A549 (cell line): ENCODE measurements at regions not wholly inside any gene's neighbourhood (a gene's known extent, or its start where the extent isn't known, plus 50 kb on each side); places are given as distances from the start of the nearest gene placed in this dataset.

Source experiments
- ATAC-seq, 2 experiments: fragments of 200-7000 bp in 1 of 2; fragments of >200 bp in 1 of 2; cut with Nextera tagmentation in 1 of 2; cut with Tn5 transposase in 1 of 2; 3 replicates each; pipeline versions ENCODE4 v1.8.0 to v1.9.1; 2018 to 2020; ENCODE audit warnings: mild to moderate bottlenecking in 1 of 2, moderate library complexity in 1 of 2
- CTCF ChIA-PET: fragments of 300-600 bp; sonication (Branson Sonifier 250); formaldehyde crosslinking; extraction: SDS; loops from one replicate; lab custom pipeline; 2021; ENCODE audit warnings: antibody characterized with exemption, inconsistent platforms; lab: Yijun Ruan, JAX
- POLR2A ChIA-PET: fragments of 350-600 bp; formaldehyde crosslinking; extraction: SDS; loops from one replicate; lab custom pipeline; 2021; ENCODE audit warnings: antibody characterized with exemption, inconsistent platforms; lab: Yijun Ruan, JAX
- DNase-seq, 2 experiments: peaks; one replicate each; pipeline versions ENCODE4 v3.0.0 to v3.0.0-alpha.2; 2011 to 2016; ENCODE audit warnings: low read depth in 1 of 2, low spot score in 1 of 2
- FAIRE-seq: peaks from 2 replicates; lab custom pipeline; 2011; peaks lifted over from hg19 to GRCh38; lab: Jason Lieb, UNC
- H3K27ac ChIP-seq, 2 experiments: fragments of >200 bp; sonication (Bioruptor Twin); formaldehyde crosslinking; 3 replicates each; pipeline ENCODE4 v1.5.1; 2016 to 2017
- H3K4me1 ChIP-seq: fragments of >200 bp; sonication (Bioruptor Twin); formaldehyde crosslinking; 3 replicates; pipeline ENCODE4 v1.6.1; 2016
- H3K4me2 ChIP-seq: fragments of >200 bp; sonication (Bioruptor Twin); formaldehyde crosslinking; 3 replicates; pipeline ENCODE4 v1.6.1; 2016
- H3K4me3 ChIP-seq: fragments of >200 bp; sonication (Bioruptor Twin); formaldehyde crosslinking; 3 replicates; pipeline ENCODE4 v1.5.1; 2016
- H3K9me3 ChIP-seq: fragments of >200 bp; sonication (Bioruptor Twin); formaldehyde crosslinking; 3 replicates; pipeline ENCODE4 v1.6.1; 2016
- ATOH8 ChIP-seq: fragments of 250-450 bp; sonication (Bioruptor Pico); IDR thresholded peaks from 2 replicates; pipeline ENCODE4 v1.5.0; 2020; ENCODE audit warnings: low read depth, mild to moderate bottlenecking, moderate library complexity
- CBX2 ChIP-seq: fragments of 200-600 bp; sonication (generic); IDR thresholded peaks from 2 replicates; pipeline ENCODE4 v1.6.1; 2016; ENCODE audit warnings: low read depth, mild to moderate bottlenecking, borderline replicate concordance
- CBX8 ChIP-seq: fragments of 200-600 bp; sonication (generic); IDR thresholded peaks from 2 replicates; pipeline ENCODE4 v1.6.1; 2016
- CEBPB ChIP-seq, 2 experiments: fragments of >200 bp in 1 of 2; sonication (Bioruptor Twin) in 1 of 2; formaldehyde crosslinking in 1 of 2; IDR thresholded peaks; 2 replicates each; pipeline ENCODE4 v1.6.1; 2012 to 2016
- CHD4 ChIP-seq: fragments of 200-600 bp; sonication (generic); IDR thresholded peaks from 2 replicates; pipeline ENCODE4 v1.6.1; 2016; ENCODE audit warnings: antibody characterized with exemption, mild to moderate bottlenecking, borderline replicate concordance
- CTCF ChIP-seq: fragments of >200 bp; sonication (Bioruptor Twin); formaldehyde crosslinking; IDR thresholded peaks from 3 replicates; pipeline ENCODE4 v1.5.1; 2016
- ELK1 ChIP-seq: fragments of 150-350 bp; IDR thresholded peaks from 2 replicates; pipeline ENCODE4 v1.6.1; 2014; ENCODE audit warnings: low read depth, mild to moderate bottlenecking, low read length
- ESRRA ChIP-seq: fragments of 150-350 bp; IDR thresholded peaks from 2 replicates; pipeline ENCODE4 v1.6.1; 2014; ENCODE audit warnings: mild to moderate bottlenecking, low read length, borderline replicate concordance
- HDAC2 ChIP-seq: fragments of 200-600 bp; sonication (generic); IDR thresholded peaks from 2 replicates; pipeline ENCODE4 v1.6.1; 2016
- HOXA7 ChIP-seq: fragments of 250-450 bp; sonication (Bioruptor Pico); IDR thresholded peaks from 2 replicates; pipeline ENCODE4 v1.5.0; 2020; ENCODE audit warnings: mild to moderate bottlenecking, moderate library complexity
- KDM1A ChIP-seq: fragments of 200-600 bp; sonication (generic); IDR thresholded peaks from 2 replicates; pipeline ENCODE4 v1.6.1; 2016; ENCODE audit warnings: low read depth, mild to moderate bottlenecking
- KDM5A ChIP-seq: fragments of 200-600 bp; sonication (generic); IDR thresholded peaks from 2 replicates; pipeline ENCODE4 v1.6.1; 2016; ENCODE audit warnings: antibody characterized with exemption, mild to moderate bottlenecking
- NFE2L2 ChIP-seq: fragments of 150-350 bp; conservative IDR thresholded peaks from 2 replicates; pipeline ENCODE4 v1.6.1; 2014; ENCODE audit warnings: low read length
- NPAS2 ChIP-seq: fragments of 250-450 bp; sonication (Bioruptor Pico); IDR thresholded peaks from 2 replicates; pipeline ENCODE4 v1.8.0; 2022; ENCODE audit warnings: mild to moderate bottlenecking, moderate library complexity, borderline replicate concordance
- NR3C1 ChIP-seq: fragments of >200 bp; sonication (Bioruptor Twin); formaldehyde crosslinking; IDR thresholded peaks from 3 replicates; pipeline ENCODE4 v1.6.1; 2017
- PHF8 ChIP-seq: fragments of 200-600 bp; sonication (generic); IDR thresholded peaks from 2 replicates; pipeline ENCODE4 v1.6.1; 2016; ENCODE audit warnings: low read depth, mild to moderate bottlenecking, antibody characterized with exemption, moderate library complexity, borderline replicate concordance
- RARB ChIP-seq: fragments of 250-450 bp; sonication (Bioruptor Pico); IDR thresholded peaks from 2 replicates; pipeline ENCODE4 v1.8.0; 2021; ENCODE audit warnings: mild to moderate bottlenecking, moderate library complexity
- RFX5 ChIP-seq: fragments of 450-650 bp; IDR thresholded peaks from 2 replicates; pipeline ENCODE4 v1.7.1; 2014; ENCODE audit warnings: antibody characterized with exemption, mild to moderate bottlenecking, moderate library complexity
- SMC3 ChIP-seq: fragments of >200 bp; sonication (Bioruptor Twin); formaldehyde crosslinking; IDR thresholded peaks from 3 replicates; pipeline ENCODE4 v1.6.1; 2018; ENCODE audit warnings: inconsistent platforms
- SREBF2 ChIP-seq: fragments of 450-650 bp; IDR thresholded peaks from 2 replicates; pipeline ENCODE4 v1.6.1; 2014; ENCODE audit warnings: mild to moderate bottlenecking, moderate library complexity
- TP53 ChIP-seq: fragments of 250-450 bp; sonication (Bioruptor Pico); IDR thresholded peaks from 2 replicates; pipeline ENCODE4 v1.5.0; 2021; ENCODE audit warnings: mild to moderate bottlenecking, moderate library complexity
- ZFP36 ChIP-seq: fragments of 450-650 bp; IDR thresholded peaks from 2 replicates; pipeline ENCODE4 v1.6.1; 2014; ENCODE audit warnings: borderline replicate concordance; ENCODE audit not compliant: partially characterized antibody
- WGBS: methylation state at CpG from one replicate; pipeline ENCODE4 v1.1.6; 2017; ENCODE audit errors: missing lambda C conversion rate; 5-methylcytosine and 5-hydroxymethylcytosine counted together
- TF ChIP-seq, protein P1 (sequence below): fragments of 200-600 bp; sonication (generic); IDR thresholded peaks from 2 replicates; pipeline ENCODE4 v1.6.1; 2016; ENCODE audit warnings: antibody characterized with exemption, mild to moderate bottlenecking, moderate library complexity

DNA sequence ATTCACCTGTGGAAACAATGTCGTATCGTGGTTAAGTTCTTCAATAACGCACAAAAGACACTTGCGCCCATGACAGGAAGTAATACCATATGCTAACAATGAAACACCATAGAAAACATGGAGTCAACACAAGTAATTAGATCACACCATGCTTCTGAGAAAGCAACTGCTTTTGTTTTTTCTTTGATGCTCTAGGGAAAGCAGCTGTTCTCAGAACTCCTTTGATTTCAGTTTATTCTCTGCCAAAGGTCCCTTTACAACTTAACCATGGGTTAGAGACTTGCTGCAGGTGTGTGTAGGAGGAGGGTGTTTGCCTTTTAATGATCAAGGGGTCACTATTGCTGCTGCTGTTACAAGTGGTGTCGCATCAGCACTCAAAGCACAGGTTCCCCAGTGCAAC is 324.0 kb upstream of the SLCO3A1 start:
- no peak for ATAC-seq
- WGBS, result 83% methylated on average over 5 of the region's 5 CpGs
- Histone ChIP-seq H3K9me3 (no peaks in the 10 kb centered on the region), H3K4me2 (no peak overlapping the region), H3K4me3 (no peak overlapping the region), H3K27ac (no peak overlapping the region), H3K4me1 (no peaks in the 10 kb centered on the region)
- CTCF ChIA-PET, result interaction anchor here (1.3 kb wide), 1 partner anchor 557 kb away, joined by 3 read pairs; no protein-coding TSS in a partner anchor
- POLR2A ChIA-PET, result no interaction called here
- TF ChIP-seq NPAS2 (no peak), KDM1A (no peak), SREBF2 (no peak), CHD4 (no peak), ELK1 (no peak), PHF8 (no peak), CBX8 (no peak), HDAC2 (no peak), KDM5A (no peak), HOXA7 (CRISPR knock-in tag) (no peak), CBX2 (no peak)
- no peak for FAIRE-seq
- DNase-seq, result no peak

GRCh38 chr15:91530279-91530678 is 323.2 kb upstream of the SLCO3A1 start:
- DNase-seq, result no peak
- Histone ChIP-seq H3K4me1 (peaks cover 3% of the 10 kb centered on the region; the same call in 2 of the 3 replicates), H3K4me2 (no peak overlapping the region), H3K27ac (no peak overlapping the region), H3K4me3 (no peak overlapping the region), H3K9me3 (0 out of 3 replicates have a peak, but pooled peaks cover 3% of the 10 kb centered on the region)
- TF ChIP-seq RARB, result no peak
- no peak for TF ChIP-seq ZFP36
- TF ChIP-seq, protein P1, sequence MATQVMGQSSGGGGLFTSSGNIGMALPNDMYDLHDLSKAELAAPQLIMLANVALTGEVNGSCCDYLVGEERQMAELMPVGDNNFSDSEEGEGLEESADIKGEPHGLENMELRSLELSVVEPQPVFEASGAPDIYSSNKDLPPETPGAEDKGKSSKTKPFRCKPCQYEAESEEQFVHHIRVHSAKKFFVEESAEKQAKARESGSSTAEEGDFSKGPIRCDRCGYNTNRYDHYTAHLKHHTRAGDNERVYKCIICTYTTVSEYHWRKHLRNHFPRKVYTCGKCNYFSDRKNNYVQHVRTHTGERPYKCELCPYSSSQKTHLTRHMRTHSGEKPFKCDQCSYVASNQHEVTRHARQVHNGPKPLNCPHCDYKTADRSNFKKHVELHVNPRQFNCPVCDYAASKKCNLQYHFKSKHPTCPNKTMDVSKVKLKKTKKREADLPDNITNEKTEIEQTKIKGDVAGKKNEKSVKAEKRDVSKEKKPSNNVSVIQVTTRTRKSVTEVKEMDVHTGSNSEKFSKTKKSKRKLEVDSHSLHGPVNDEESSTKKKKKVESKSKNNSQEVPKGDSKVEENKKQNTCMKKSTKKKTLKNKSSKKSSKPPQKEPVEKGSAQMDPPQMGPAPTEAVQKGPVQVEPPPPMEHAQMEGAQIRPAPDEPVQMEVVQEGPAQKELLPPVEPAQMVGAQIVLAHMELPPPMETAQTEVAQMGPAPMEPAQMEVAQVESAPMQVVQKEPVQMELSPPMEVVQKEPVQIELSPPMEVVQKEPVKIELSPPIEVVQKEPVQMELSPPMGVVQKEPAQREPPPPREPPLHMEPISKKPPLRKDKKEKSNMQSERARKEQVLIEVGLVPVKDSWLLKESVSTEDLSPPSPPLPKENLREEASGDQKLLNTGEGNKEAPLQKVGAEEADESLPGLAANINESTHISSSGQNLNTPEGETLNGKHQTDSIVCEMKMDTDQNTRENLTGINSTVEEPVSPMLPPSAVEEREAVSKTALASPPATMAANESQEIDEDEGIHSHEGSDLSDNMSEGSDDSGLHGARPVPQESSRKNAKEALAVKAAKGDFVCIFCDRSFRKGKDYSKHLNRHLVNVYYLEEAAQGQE, result no peak
- TF ChIP-seq RFX5, result no peak
- no peak for TF ChIP-seq NR3C1
- TF ChIP-seq CEBPB (IDR thresholded peaks at IDR 0.05), result no peak; a peak in 1 of 4 replicates
- no peak for TF ChIP-seq NFE2L2
- no peak for FAIRE-seq
- CTCF ChIA-PET, result no interaction called here
- 73% methylated on average over 6 of the region's 6 CpGs for whole genome bisulfite sequencing
- ATAC-seq, result no peak
- POLR2A ChIA-PET, result no interaction called here

GRCh38 chr15:91530956-91531582 is 322.4 kb upstream of the SLCO3A1 start:
- Histone ChIP-seq H3K4me1 (peaks cover 11% of the 10 kb centered on the region), H3K27ac (no peak overlapping the region), H3K4me2 (no peak overlapping the region), H3K9me3 (peaks cover 10% of the 10 kb centered on the region; the same call in 1 of the 3 replicates), H3K4me3 (no peak overlapping the region)
- TF ChIP-seq TP53 (CRISPR knock-in tag) (no peak), ATOH8 (no peak), NPAS2 (no peak), CEBPB (IDR thresholded peaks at IDR 0.05) (no peak), CTCF (no peak), ESRRA (no peak), SMC3 (no peak)
- ChIA-PET CTCF (interaction anchor here (1.3 kb wide), 1 partner anchor 229 kb away, joined by 5 read pairs; no protein-coding TSS in a partner anchor), POLR2A (no interaction called here)
- ATAC-seq, result no peak
- no peak for DNase-seq
- FAIRE-seq, result no peak
- 84% methylated on average over 9 of the region's 9 CpGs for WGBS
